ENCODE measurements at regions not wholly inside any gene's neighbourhood (a gene's known extent, or its start where the extent isn't known, plus 50 kb on each side); places are given as distances from the start of the nearest gene placed in this dataset.

DNA sequence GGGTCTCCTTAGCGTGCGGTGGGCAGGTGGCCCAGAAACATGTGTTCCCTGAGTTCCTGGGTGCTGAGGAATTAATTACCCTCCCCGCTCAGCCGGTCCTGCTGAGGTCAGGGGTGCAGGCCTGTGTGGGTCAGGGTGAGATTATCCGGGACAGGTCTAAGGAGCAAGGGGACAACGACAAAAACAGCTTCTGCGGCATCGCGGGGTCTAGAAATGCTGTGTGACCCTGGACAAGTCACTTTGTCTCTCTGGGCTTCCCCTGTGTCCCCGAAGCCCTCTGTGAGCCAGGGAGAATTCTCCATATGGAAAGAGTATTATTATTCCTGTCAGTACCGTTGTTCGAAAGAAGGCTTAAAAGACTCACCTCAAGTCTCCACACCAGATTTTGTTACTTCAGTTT lies 186.1 kb downstream of the MN1 start:
- DNase-seq = no peak

DNA sequence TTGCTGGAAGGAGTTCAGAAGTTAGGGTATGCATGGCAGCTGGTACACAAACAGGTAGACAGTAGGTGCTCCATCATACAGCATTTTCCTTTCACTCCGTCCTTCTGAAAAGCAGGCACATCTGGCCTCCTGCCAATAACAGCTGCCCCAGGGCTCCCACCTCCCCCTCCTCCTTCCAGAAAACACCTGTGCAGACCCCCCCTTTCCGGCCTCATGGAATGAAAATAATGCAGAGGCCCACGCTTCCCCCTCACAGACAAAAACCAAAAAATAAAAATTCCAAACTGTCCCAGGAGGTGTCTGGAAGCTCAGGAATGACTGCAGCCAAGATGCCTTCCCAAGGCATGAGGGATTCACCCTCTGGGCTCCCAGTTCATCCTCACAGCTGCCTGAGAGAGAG lies 185.5 kb downstream of the MN1 start:
- DNase-seq = no peak

GRCh38 chr22:27617214-27617881 lies 184.2 kb downstream of the MN1 start:
- DNase-seq = no peak

GRCh38 chr22:27620367-27621154 lies 181.0 kb downstream of the MN1 start:
- DNase-seq = no peak

DNA sequence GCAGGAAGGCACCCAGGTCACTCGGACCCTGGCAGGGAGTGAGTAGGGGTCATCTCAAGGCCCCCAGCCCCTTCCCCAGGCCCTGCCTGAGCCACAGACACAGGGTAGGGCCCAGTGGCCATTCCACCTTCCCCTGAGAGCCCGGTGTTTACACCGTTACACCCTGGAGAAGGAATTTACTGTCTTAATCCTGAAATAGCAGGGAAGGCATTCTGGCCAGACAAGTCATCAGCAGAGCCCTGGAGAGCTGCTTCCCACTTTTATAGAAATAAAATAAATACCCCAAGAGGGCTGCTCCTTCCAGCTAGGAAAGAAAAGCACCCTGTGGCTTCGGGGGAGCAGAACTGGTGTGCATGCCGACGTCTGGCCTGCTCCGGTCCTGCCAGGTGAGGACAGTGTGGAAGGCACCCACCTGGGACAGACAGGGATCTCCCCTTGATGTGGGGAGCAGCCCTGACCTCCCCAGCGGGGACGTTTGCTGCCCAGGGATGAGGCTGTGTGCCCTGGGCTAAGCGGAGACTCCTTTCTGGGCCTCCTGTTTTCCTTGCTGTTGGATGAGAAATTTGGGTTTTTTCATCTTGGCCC lies 180.0 kb downstream of the MN1 start:
- DNase-seq = no peak

GRCh38 chr22:27624042-27624441 lies 177.5 kb downstream of the MN1 start:
- no peak for DNase-seq

- no peak for DNase-seq
Measured at GRCh38 chr22:27624705-27625104, 176.9 kb downstream of the MN1 start.

- no peak for DNase-seq
Measured at GRCh38 chr22:27625769-27626674, 175.5 kb downstream of the MN1 start.

- DNase-seq = no peak
Measured at GRCh38 chr22:27626675-27627443, 174.7 kb downstream of the MN1 start.

DNA sequence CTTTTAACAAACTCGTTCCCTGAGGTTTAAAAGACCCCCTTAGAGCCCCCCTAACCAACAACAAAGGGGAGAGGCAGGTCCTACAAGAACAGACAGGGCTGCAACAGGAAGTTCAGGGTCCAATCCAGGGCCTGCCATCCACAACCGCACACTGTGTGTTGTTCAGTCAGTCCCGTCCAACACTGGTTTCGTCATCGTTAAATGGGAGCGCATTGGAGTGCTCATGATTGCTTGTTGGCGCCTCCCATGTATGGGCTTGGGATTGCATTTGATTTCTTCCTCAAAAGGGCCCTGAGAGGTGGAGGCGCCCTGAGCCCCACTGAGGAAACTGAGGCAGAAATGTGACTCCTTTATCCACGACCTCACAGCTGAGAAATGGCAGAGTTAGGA lies 174.1 kb downstream of the MN1 start:
- DNase-seq = no peak

DNA sequence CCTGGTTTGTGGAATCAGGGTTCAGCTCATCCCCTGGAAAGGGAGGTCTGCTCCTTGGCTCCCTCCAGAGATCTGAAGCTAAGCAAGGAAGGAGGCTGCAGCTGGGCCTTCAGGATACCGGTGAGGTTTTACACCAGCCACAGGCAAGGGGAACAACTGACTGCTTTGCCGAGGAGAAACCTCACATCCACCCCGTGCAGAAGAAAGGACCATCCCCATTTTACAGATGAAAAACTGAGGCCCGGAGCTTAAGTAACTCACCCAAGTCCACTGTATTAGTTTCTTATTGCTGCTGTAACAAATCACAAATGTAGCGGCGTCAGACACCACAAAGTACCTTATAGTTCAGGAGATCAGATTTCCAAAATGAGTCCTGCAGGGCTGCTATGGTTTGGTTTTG lies 173.7 kb downstream of the MN1 start:
- no peak for DNase-seq

DNA sequence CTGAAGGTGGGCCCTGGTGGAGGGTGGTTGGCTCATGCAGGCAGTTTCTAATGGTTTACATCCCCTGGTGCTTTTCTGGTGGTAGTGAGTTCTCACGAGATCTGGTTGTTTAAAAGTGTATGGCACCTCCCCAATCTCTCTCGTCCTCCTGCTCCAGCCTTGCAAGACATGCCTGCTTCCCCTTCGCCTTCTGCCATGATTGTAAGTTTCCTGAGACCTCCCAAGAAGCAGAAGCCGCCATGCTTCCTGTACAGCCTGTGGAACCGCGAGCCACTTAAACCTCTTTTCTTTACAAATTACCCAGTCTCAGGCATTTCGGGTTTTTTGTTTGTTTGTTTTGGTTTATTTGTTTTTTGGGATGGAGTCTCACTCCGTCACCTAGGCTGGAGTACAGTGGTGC lies 173.2 kb downstream of the MN1 start:
- no peak for DNase-seq

- no peak for DNase-seq
Measured at GRCh38 chr22:27628891-27629631, 172.5 kb downstream of the MN1 start.

- no peak for DNase-seq
Measured at GRCh38 chr22:27629908-27630673, 171.5 kb downstream of the MN1 start.

- DNase-seq = no peak
Measured at GRCh38 chr22:27630754-27631153, 170.8 kb downstream of the MN1 start.

DNA sequence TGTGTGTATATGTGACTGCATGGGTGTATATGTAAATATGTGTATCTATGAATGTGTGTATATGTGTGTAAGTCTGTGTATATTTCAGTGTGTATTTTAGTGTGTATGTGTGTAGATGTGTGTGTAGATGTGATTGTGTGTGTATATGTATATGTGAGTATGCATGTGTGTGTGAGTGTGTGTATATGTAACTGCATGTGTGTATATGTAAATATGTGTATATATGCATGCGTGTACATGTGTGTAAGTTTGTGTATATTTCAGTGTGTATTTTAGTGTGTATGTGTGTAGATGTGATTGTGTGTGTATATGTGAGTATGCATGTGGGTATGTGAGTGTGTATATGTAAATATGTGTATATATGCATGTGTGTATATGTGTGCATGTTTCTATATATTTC lies 169.9 kb downstream of the MN1 start:
- no peak for DNase-seq

DNA sequence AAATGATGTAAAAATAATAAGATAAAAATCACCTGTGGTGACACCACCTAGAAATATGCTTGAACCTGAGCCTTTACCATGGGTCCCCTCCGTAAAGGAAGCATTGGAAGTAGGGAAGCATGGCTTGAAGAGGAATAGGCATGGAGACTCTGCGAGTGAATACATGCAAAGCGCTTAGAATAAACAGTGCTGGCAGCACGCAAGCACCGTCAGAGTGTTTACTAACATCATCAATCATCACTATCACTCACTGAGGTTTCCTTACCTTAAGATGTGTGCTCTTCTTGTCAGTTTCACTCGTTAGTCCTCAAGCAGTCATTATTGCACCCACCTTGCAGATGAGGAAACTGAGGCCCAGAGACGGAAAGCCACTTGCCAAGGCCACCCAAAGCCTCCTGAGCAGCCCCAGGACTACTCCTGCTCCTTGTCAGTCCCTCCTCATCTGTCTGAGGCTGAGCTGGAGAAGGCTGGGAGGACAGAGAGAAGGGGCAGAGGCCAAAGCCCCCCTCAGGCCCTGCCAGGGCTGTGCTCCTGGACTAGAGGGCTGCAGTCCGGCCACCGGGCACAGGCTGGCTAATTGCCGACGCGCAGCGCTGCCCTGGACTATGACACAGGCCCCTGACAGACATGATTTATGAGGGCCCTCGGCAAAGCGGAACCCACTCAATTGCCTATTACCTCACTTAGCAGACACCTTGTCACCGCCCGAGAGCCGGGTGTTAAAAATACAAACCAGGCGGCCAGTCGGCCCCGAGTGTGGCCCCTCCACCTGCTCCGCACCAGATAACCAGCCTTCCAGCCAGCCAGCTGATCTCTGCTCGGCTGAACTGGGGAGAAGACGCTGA lies 168.9 kb downstream of the MN1 start:
- no peak for DNase-seq

- DNase-seq = no peak
Measured at GRCh38 chr22:27633296-27633871, 168.2 kb downstream of the MN1 start.

DNA sequence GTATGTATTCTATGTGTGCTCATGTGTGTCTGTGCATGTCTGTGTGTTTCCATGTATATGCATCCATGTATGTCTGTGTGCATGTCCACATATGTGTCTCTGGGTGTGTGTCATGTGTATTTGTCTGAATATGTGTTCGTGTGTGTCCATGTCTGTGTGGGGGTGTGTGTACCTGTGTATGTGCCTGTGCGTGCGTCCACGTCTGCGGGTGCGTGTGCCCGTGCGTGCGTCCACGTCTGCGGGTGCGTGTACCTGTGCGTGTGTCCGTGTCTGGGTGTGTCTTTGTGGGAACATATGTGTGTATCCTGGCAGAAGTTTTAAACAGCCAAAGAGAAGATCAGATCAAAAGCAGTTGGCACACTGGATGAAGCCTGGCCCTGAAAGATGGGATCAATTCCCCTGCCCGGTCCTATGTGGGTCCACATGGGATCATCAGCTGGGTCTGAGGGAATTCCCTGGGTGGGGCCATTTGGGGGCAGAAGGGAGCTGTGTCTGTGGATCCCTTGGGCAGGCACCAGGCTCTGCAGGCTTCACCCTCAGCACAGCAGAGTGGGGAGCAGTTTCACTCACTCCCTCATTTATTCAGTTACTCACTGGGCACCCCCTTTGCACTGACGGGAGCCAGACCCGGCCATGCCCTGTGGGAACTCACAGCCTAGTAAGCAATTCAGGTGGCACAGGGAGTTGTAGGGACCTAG lies 167.4 kb downstream of the MN1 start:
- DNase-seq = no peak
